H9 (cell line): ENCODE measurements at regions not wholly inside any gene's neighbourhood (a gene's known extent, or its start where the extent isn't known, plus 50 kb on each side); places are given as distances from the start of the nearest gene placed in this dataset.

Experiments
- DNase-seq: peaks from one replicate; pipeline ENCODE4 v3.0.0-alpha.2; 2017
- H2AFZ ChIP-seq: one replicate; pipeline ENCODE4 v1.6.1; 2013; ENCODE audit warnings: mild to moderate bottlenecking, low read length, control low read depth, moderate library complexity
- H2AK5ac ChIP-seq: 2 replicates; pipeline ENCODE4 v1.6.1; 2013; ENCODE audit warnings: low read length, control low read depth, mixed read lengths; ENCODE audit not compliant: insufficient read length
- H2BK120ac ChIP-seq: one replicate; pipeline ENCODE4 v1.6.1; 2013; ENCODE audit warnings: low read depth, mild to moderate bottlenecking, low read length, control low read depth, inconsistent platforms; ENCODE audit not compliant: poor library complexity, severe bottlenecking
- H2BK12ac ChIP-seq: 2 replicates; pipeline ENCODE4 v1.6.1; 2013; ENCODE audit warnings: low read length, control low read depth, mixed read lengths, low read depth; ENCODE audit not compliant: insufficient read length
- H2BK15ac ChIP-seq: 2 replicates; pipeline ENCODE4 v1.6.1; 2013; ENCODE audit warnings: low read depth, low read length, control low read depth
- H2BK20ac ChIP-seq: one replicate; pipeline ENCODE4 v1.6.1; 2013; ENCODE audit warnings: low read depth, mild to moderate bottlenecking, low read length, control low read depth, inconsistent platforms; ENCODE audit not compliant: poor library complexity, severe bottlenecking
- H2BK5ac ChIP-seq: 2 replicates; pipeline ENCODE4 v1.6.1; 2013; ENCODE audit warnings: low read length, control low read depth, mixed read lengths; ENCODE audit not compliant: insufficient read length
- H3K14ac ChIP-seq: 2 replicates; pipeline ENCODE4 v1.6.1; 2013; ENCODE audit warnings: low read length, control low read depth; ENCODE audit not compliant: insufficient read depth
- H3K18ac ChIP-seq: 2 replicates; pipeline ENCODE4 v1.6.1; 2013; ENCODE audit warnings: low read depth, mild to moderate bottlenecking, mixed read lengths, low read length, control low read depth; ENCODE audit not compliant: insufficient read length
- H3K23ac ChIP-seq: 2 replicates; pipeline ENCODE4 v1.6.1; 2013; ENCODE audit warnings: low read length, control low read depth, mixed read lengths, low read depth; ENCODE audit not compliant: insufficient read length
- H3K23me2 ChIP-seq: 2 replicates; pipeline ENCODE4 v1.6.1; 2013; ENCODE audit warnings: low read depth, mild to moderate bottlenecking, mixed read lengths, low read length, control low read depth; ENCODE audit not compliant: insufficient read length, poor library complexity, severe bottlenecking
- H3K27ac ChIP-seq: 2 replicates; pipeline ENCODE4 v1.5.1; 2013; ENCODE audit warnings: low read length, control low read depth, mixed read lengths, low read depth; ENCODE audit not compliant: insufficient read length
- H3K27me3 ChIP-seq: 2 replicates; pipeline ENCODE4 v1.6.1; 2013; ENCODE audit warnings: low read length, control low read depth, inconsistent platforms; ENCODE audit not compliant: insufficient read depth
- H3K4ac ChIP-seq: 2 replicates; pipeline ENCODE4 v1.6.1; 2013; ENCODE audit warnings: low read depth, mild to moderate bottlenecking, control low read depth, inconsistent platforms, low read length, moderate library complexity
- H3K4me1 ChIP-seq: 2 replicates; pipeline ENCODE4 v1.6.1; 2013; ENCODE audit warnings: low read length, control low read depth, inconsistent platforms; ENCODE audit not compliant: insufficient read depth
- H3K4me2 ChIP-seq: 2 replicates; pipeline ENCODE4 v1.6.1; 2013; ENCODE audit warnings: low read length, control low read depth, mixed read lengths; ENCODE audit not compliant: insufficient read length, insufficient read depth
- H3K56ac ChIP-seq: 2 replicates; pipeline ENCODE4 v1.6.1; 2013; ENCODE audit warnings: low read depth, mild to moderate bottlenecking, mixed read lengths, low read length, control low read depth; ENCODE audit not compliant: insufficient read length
- H3K79me1 ChIP-seq: 2 replicates; pipeline ENCODE4 v1.6.1; 2013; ENCODE audit warnings: low read depth, mild to moderate bottlenecking, moderate library complexity, low read length, control low read depth, inconsistent platforms; ENCODE audit not compliant: insufficient read depth, poor library complexity, severe bottlenecking
- H3K79me2 ChIP-seq: 2 replicates; pipeline ENCODE4 v1.6.1; 2013; ENCODE audit warnings: low read length, control low read depth, inconsistent platforms; ENCODE audit not compliant: insufficient read depth
- H3K9ac ChIP-seq: 2 replicates; pipeline ENCODE4 v1.6.1; 2013; ENCODE audit warnings: low read length, control low read depth, mixed read lengths; ENCODE audit not compliant: insufficient read length; ENCODE audit errors: extremely low read depth
- H3K9me3 ChIP-seq: one replicate; pipeline ENCODE4 v1.6.1; 2013; ENCODE audit warnings: low read depth, low read length, inconsistent platforms; ENCODE audit not compliant: control insufficient read depth
- H3T11ph ChIP-seq: one replicate; pipeline ENCODE4 v1.6.1; 2013; ENCODE audit warnings: mild to moderate bottlenecking, low read length, control low read depth, inconsistent platforms
- H4K20me1 ChIP-seq: one replicate; pipeline ENCODE4 v1.6.1; 2013; ENCODE audit not compliant: control insufficient read depth, insufficient read length, insufficient read depth
- H4K5ac ChIP-seq: 2 replicates; pipeline ENCODE4 v1.6.1; 2013; ENCODE audit warnings: low read depth, mild to moderate bottlenecking, mixed read lengths, low read length, control low read depth; ENCODE audit not compliant: insufficient read length
- H4K8ac ChIP-seq: replicated peaks from 2 replicates; pipeline ENCODE4 v1.6.1; 2013; ENCODE audit warnings: low read length, control low read depth, mixed read lengths, low read depth; ENCODE audit not compliant: insufficient read length
- H4K91ac ChIP-seq: 2 replicates; pipeline ENCODE4 v1.6.1; 2013; ENCODE audit warnings: low read depth, mild to moderate bottlenecking, moderate library complexity, mixed read lengths, low read length, control low read depth; ENCODE audit not compliant: insufficient read length
- H3K27ac Mint-ChIP-seq, 3 experiments: 2 replicates in 2 of 3; 3 replicates in 1 of 3; pipeline ENCODE4 v1.8.0; 2020 to 2021; ENCODE audit warnings: mixed read lengths in 3 of 3, mild to moderate bottlenecking in 1 of 3, moderate library complexity in 1 of 3
- H3K27me3 Mint-ChIP-seq: 2 replicates; pipeline ENCODE4 v1.8.0; 2021; ENCODE audit warnings: low read depth, mild to moderate bottlenecking, moderate library complexity, mixed read lengths
- H3K36me3 Mint-ChIP-seq, 3 experiments: 2 replicates in 2 of 3; 3 replicates in 1 of 3; pipeline ENCODE4 v1.8.0; 2020 to 2021; ENCODE audit warnings: low read depth in 3 of 3, mixed read lengths in 3 of 3; ENCODE audit not compliant: insufficient read depth in 1 of 3
- H3K4me1 Mint-ChIP-seq, 2 experiments: 2 replicates each; pipeline ENCODE4 v1.8.0; 2020; ENCODE audit warnings: mixed read lengths in 2 of 2
- H3K4me3 Mint-ChIP-seq, 2 experiments: 2 replicates in 1 of 2; 3 replicates in 1 of 2; pipeline ENCODE4 v1.8.0; 2020 to 2021; ENCODE audit warnings: mild to moderate bottlenecking in 2 of 2, mixed read lengths in 2 of 2, moderate library complexity in 1 of 2
- H3K9me3 Mint-ChIP-seq, 2 experiments: 2 replicates in 1 of 2; 3 replicates in 1 of 2; pipeline ENCODE4 v1.8.0; 2020; ENCODE audit warnings: mild to moderate bottlenecking in 2 of 2, mixed read lengths in 2 of 2, moderate library complexity in 1 of 2
- CTCF ChIP-seq: fragments of 200-600 bp; sonication (generic); conservative IDR thresholded peaks from 3 replicates; pipeline ENCODE4 v1.8.0; 2021; ENCODE audit warnings: antibody characterized with exemption, mild to moderate bottlenecking

GRCh38 chr12:60616400-60616799 lies 1020.6 kb downstream of the SLC16A7 start:
- no peaks in the 10 kb centered on the region for H3K9me3 ChIP-seq
- no peak overlapping the region for H3K14ac ChIP-seq
- no peaks in the 10 kb centered on the region for H3K23me2 ChIP-seq
- Mint-ChIP-seq H3K27me3 (no peaks in the 10 kb centered on the region), H3K4me1 (no peaks in the 10 kb centered on the region), H3K4me3 (no peak overlapping the region), H3K27ac (no peak overlapping the region), H3K9me3 (peaks cover 16 to 22% of the 10 kb centered on the region in 2 experiments; a peak in 4 of 5 replicates), H3K36me3 (peaks cover 0 to 14% (median 7%) of the 10 kb centered on the region in 3 experiments; a peak in 5 of 7 replicates)
- no peak overlapping the region for H3K23ac ChIP-seq
- no peak overlapping the region for H2BK12ac ChIP-seq
- H3T11ph ChIP-seq: no peak overlapping the region
- H3K9ac ChIP-seq: no peak overlapping the region
- H4K20me1 ChIP-seq: no peaks in the 10 kb centered on the region
- no peak for TF ChIP-seq CTCF
- H2BK20ac ChIP-seq: no peak overlapping the region
- no peak overlapping the region for H3K18ac ChIP-seq
- H4K91ac ChIP-seq: no peak overlapping the region
- no peak overlapping the region for H3K27ac ChIP-seq
- H3K4me2 ChIP-seq: no peak overlapping the region
- H4K8ac ChIP-seq: no peak overlapping the region
- no peak overlapping the region for H2AK5ac ChIP-seq
- H3K4me1 ChIP-seq: no peaks in the 10 kb centered on the region
- no peak overlapping the region for H2BK5ac ChIP-seq
- H3K79me1 ChIP-seq: no peaks in the 10 kb centered on the region
- H3K4ac ChIP-seq: no peak overlapping the region
- no peak overlapping the region for H2BK120ac ChIP-seq
- H3K27me3 ChIP-seq: no peaks in the 10 kb centered on the region
- no peak overlapping the region for H4K5ac ChIP-seq
- H2BK15ac ChIP-seq: no peak overlapping the region
- H2AFZ ChIP-seq: no peak overlapping the region
- no peak overlapping the region for H3K56ac ChIP-seq
- H3K79me2 ChIP-seq: no peaks in the 10 kb centered on the region
- no peak for DNase-seq
